EL (cell line): ENCODE measurements at regions not wholly inside any gene's neighbourhood (a gene's known extent, or its start where the extent isn't known, plus 50 kb on each side); places are given as distances from the start of the nearest gene placed in this dataset.
"Not testable (repeated sequence)": the region's sequence is repeated elsewhere in the genome, so short reads cannot be mapped to it uniquely, and the experiment has no call there.

Source experiments
- DNase-seq: peaks from one replicate; pipeline ENCODE4 v3.0.0-alpha.2; 2016

DNA sequence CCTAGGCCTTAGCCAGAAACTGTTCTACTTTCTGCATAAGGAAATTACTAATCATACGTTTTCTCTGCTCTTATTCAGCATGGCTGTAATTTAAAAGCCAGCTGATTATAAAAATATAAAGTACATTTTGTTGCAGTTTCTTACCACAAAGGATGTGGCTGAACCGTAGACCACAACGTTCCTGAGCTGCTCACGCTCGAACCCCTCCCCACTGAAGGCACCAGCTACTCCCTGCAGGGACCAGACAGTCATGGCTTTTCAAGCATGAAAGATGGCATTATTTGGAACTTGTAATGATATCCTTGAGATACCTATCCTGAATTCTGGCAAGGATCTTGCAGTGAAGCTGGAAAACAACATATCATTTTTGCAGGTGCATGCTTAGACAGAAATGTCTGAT lies 91.8 kb upstream of the DMRT1 start:
- DNase-seq: peak; percentile 40

DNA sequence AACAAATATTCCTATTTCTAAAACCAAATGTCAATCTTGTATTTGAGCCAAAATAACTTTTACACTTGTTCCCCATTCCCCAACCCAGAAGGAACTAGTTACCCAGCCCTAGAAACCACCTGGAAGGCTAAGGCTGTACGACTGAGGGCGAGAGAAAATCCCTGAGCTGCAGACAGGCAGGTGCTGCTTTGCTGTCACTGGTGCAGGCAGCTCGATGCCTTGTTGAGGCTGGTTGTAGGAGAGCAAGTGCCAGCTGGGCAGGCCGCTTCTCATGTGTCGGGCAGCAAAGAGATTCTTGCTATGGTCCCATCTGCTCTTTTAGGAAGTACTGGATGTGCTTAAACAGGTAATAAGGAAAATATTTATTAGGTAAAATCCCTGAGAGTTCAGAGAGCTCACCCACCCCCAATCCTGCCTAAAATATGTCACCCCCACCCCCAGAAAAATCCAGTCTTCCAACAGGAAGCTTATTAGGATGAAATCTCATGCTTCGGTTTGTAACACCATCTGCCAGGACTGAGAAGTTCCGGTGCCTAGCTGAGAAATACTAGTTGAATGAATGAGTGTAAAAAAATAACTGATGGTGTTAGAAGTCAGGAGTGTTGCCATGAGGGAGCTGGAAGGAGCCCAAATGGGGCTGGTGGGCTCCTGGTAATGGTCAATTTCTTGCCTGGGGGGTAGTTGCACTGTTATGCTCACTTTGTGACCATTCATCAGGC lies 91.1 kb upstream of the DMRT1 start:
- no peak for DNase-seq

DNA sequence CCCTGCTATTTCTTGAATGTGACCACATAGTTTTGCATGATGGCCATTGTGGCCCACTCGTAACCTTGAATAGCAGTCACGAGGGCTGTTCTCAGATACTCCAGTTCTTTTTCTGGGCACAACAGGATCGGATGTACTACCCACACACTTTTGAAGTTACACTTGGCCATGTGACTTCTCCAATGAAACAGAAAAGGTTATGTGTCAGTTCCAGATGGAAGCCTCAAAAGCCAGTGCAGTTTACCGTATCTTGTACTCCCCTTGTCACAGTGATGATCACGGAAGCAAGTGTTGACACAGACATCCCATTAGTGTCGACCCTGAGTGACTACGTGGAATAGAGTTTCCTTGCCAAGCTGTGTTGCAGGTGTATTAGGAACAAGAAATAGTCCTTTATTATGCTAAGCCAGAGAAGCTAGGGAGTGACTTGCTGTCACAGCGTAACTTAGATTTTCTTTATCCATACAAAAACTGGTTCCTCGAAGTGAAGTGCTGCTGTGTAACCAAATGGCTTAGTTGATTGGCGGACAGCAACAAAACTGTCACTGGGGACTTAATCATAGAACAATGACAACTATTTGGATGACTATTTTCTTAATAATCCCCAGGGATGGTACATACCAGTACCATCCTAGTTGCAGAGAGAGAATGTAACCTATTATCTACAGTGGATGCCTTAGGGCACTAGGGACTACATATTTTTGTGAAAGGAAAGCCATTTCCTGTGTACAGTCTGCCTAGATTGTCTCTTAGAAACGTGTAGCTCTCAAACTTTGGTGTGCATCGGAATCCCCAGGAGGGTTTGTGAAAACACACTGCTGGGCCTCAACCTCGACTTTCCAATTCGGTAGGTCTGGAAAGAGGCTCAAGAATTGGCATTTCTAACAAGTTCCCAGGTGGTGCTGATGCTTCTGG lies 90.1 kb upstream of the DMRT1 start:
- DNase-seq: peak; percentile 83

DNA sequence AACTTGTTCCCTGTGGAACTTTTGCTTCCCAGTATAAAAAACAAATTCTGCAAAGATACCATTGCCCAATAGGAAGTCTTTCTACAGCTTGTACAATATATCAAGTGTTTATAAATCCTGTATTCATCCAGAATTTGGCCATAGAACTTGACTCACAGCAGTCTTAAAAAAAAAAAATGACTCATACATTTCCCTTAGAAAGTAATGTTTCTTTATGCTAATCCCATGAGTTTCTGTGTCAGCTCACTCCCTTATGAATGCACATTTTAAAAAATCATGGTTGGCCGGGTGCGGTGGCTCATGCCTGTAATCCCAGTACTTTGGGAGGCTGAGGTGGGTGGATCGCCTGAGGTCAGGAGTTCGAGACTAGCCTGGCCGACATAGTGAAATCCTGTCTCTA lies 89.3 kb upstream of the DMRT1 start:
- peak; percentile 89 for DNase-seq

DNA sequence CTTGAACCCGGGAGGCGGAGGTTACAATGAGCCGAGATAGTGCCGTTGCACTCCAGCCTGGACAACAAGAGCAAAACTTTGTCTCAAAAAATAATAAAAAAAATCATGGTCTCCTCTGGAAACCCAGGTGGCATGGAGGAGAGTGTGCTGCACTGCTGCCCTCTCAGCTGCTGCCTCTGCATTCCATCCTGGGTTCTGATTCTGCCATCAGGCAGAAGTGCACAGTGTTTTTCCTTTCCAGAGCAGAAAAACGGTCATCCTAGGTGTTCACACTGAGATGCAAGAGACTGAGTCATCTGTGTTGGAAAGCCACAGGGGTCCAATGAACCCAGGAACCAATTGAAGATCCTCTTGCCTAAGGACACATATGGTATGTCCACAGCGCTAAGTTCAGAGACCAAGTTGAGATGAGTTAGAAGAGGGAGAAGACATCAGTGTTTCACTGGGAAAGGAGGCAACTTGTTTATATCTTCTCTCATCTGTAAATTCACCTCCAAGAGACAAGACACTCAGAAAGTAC lies 88.8 kb upstream of the DMRT1 start:
- DNase-seq: peak; percentile 35

DNA sequence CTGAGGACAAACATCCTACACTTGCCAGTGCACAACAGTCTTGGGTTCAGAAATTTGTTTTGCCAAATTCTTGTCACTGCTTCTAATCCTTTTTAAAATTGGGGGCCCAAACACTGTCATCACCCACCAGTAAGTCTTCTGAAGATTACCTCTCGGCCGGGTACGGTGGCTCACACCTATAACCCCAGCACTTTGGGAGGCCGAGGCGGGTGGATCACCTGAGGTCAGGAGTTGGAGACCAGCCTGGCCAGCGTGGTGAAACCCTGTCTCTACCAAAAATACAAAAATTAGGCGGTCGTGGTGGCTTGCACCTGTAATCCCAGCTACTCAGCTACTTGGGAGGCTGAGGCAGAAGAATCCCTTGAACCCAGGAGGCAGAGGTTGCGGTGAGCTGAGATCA lies 87.8 kb upstream of the DMRT1 start:
- DNase-seq: not testable (repeated sequence)

DNA sequence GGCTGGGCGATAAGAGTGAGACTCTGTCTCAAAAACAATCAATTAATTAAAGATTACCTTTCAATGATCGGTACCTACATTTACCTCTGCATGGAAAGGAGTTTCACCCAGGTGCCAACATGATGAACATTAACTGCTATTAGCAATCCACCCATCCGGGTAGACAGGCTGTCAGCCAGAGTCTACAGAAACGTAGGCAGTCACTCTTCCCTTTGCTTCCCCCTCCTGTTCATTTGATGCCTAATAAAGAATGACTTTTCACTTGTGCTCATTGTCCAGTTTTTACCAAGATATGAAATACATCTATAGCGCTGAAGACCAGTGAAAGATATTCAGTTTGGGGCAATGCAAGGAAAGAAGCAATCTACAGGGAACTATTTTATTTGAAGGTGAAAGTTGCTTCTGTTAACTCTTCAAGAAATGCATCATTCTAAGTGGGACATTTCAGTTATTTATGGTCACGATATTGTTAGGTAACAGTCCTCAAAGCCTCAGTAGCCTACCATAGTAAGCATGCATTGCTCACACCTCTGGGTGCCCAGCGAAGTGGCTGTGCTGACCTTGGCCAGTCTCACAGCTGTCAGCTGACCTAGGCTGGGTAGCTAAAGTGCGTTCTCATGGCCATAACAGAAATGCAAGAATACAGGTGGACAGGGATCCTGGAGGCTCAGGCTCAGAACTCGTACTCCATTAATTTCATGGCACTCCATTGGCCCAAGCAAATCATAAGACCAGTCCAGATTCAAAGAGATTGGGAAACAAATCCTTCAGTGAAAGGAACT lies 87.2 kb upstream of the DMRT1 start:
- DNase-seq: no peak

DNA sequence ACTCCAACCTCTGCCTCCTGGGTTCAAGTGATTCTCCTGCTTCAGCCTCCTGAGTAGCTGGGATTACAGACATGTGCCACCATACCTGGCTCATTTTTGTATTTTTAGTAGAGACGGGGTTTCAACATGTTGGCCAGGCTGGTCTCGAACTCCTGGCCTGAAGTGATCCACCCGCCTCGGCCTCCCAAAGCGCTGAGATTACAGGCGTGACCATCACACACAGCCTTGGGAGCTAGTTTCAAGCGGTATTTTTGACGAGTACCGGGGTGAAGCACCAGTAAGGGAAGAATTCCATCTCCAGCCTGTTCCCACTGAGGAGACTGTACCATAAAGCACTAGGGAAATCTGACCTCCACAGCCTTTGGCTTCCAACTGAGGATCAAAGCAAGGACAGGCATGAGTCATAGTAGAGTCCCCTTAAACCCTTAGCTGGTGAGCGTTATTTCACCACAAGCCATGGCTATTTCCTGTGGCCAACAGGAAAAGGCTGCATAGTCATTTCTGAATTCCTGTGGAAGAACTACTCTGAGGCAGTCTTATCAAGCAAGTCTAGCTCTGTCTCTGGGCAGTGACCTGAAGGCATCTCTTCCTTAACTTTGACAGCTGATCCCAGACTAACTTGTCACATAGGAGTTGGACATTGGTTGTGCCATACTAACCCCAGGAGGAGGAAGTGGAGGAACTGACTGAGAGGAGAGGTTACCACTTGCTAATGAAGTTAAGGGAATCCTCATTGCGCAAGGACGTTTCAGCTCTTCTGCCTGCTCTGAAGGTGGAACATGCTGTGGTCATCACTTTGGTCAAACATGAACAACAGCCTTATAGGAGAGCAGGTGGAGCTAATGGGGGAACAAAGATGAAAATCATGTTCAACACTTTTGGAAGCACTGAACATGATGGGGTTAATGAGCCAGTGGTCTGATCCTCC lies 85.8 kb upstream of the DMRT1 start:
- DNase-seq: peak; percentile 96

DNA sequence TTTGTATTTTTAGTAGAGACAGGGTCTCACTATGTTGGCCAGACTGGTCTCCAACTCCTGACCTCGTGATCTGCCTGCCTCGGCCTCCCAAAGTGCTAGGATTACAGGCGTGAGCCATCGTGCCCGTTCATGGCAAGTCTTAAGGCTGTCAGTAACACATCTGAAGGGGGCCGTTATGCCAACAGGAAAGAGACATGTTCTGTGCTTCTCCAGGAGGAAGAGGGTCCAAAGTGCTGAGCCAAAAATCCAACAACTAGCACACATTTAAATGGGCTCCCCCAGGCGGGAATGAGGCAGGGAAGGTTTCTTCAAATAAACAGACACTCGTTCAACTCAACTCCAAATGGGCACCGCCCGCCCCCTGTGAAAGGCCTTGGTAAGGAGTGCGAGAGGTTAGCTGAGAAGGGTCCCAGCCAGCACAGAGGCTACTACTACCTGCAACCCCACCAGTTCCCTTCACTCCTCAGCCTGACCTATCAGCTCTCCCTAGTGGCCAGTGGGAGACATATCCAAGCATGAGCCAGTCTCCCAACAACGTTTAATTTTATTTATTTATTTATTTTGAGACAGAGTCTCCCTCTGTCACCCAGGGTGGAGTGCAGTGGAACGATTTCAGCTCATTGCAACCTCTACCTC lies 84.1 kb upstream of the DMRT1 start:
- peak; percentile 71 for DNase-seq

DNA sequence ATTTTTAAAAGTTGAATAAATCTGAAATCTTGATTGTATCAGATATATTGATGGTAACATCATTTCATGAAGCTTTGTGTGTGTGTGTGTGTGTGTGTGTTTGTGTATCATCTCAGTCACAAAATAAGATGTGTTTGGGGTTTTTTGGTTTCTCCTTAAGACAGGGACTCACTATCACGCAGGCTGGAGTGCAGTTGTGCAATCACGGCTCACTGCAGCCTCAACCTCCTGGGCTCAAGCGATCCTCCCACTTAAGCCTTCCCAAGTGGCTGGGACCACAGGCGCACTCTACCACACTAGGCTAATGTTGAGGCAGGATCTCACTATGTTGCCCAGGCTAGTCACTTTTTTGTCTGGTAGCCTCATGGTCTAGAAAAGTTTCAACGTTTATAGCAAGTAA lies 83.4 kb upstream of the DMRT1 start:
- DNase-seq: no peak

DNA sequence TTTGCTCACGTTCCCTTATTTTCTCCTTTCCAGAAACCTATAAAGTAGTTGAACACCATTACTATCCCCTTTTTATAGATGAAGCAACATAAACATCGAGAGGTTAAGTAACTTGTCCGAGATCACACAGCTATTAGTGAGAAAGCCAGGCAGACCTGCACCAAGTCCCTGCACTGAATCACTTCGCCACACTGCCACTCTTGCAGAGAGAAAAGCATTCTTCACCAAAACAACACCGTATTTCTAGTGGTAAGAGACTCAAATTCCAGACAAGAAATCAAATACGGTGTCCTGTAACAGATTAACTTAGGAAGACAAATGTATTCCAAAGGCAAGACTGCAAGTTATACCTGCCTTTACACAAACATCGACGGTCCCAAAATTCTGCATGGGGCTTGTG lies 82.0 kb upstream of the DMRT1 start:
- no peak for DNase-seq

DNA sequence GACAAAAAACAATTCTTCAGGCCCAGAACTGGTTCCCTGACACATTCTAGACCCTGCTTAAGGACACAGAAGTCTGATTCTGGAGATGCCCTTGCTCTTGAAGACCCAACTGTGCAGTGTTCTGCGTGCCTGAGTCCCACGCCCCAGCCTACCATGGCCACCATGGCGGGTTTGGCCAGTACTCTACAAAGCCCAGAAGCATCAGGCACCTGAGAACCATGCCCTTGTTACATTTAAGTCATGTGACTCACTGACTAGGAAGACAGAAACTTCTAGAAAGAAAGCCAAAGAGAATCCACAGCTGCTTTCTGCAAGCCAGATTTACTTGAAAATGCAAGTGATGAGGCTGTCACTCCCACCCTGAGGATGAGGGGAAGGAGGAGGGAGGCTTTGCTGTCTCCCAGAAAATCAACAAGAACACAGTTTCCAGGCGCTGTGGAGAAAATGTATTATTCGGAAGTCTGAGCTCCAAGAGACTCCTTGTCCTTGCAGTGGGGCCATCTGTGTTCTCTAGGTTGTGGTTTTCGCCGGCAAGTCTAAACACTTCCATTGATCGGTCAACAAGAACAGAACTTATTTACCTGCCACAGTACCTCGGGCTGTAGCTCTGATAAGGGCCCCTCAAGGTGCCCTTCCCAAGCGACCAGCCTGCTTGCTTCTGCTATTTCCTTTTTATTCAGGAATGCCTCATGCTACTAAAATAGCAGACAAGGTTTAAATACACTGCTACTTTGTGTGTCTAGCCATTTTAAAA lies 81.3 kb upstream of the DMRT1 start:
- no peak for DNase-seq

DNA sequence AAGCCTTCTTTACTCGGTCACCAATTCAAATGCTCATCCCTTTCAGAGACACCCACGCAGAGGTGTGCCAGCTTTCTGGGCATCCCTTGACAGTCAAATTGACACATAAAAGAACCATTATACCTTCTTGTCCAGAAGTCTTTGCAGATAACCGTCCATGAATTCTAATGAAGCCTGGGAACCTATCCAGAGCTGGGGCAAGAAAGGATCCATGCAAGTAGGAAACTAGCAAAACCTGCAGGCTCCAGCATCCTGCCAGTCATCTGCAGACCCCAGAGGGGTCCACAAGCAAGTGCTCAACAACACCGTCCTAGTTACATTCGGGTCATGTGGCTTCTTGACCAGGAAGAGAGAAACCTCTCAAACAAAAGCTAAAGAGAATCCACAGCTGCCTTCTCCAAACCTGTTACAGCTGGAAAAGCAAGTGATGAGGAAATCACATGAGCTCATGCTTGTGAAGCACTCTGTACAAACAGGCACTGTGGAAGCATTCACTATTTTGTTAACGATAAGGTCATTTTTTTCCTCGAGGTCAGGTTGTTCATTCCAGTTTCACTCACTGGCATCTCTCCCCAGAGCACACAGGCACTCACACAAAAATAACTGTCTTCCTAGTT lies 80.2 kb upstream of the DMRT1 start:
- DNase-seq: no peak

DNA sequence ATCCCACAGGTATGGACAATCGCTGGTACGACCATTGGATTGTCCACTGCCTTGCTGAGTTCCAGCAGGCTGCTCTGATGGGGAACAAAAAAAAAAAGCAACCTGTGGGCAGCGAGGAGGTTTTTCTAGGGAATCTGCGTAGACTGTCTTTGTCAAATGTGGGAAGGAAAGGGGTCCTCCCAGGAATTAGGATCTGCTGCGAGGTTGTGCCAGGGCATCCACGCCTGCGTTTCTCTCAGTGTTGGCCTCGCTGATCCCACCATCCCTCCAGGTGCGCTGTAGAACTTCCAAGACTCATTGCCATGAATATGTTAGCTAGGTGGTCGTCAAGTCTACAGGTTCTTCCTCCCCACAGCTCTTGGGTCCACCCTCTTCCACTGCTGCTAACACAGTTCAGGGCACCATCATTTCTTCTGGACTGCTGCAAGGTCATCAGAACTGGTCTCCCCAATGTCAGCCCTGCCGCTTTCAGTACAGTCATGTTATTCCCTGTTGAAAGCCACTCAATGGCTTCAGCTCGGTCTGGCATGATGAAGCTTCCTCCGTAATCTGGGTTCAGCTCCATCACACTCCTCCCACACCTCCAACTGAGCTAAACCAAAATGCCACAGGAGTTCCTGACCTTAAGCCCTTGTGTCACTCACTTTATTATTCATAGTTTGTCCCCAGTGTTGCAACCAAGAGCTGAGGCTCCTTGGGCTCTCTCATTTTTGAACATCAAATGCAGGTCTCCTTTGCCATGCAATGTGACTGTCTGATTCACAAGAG lies 79.5 kb upstream of the DMRT1 start:
- no peak for DNase-seq

DNA sequence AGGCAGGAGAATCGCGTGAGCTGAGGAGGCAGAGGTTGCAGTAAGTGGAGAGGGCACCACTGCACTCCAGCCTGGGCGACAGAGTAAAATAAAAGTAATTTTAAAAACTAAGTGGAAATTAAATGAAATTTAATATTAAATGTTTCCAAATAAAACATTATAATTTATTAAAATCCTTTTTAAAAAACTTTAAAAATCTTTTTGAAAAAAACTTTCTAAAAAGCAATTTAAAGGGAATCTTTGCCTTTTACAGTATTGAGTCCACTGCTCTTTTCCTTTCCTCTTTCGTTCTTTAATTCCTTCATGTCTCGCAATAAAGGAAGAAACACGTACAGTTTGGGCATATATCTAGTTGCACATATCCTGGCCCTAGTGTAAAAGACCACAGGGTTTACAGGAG lies 77.8 kb upstream of the DMRT1 start:
- no peak for DNase-seq

DNA sequence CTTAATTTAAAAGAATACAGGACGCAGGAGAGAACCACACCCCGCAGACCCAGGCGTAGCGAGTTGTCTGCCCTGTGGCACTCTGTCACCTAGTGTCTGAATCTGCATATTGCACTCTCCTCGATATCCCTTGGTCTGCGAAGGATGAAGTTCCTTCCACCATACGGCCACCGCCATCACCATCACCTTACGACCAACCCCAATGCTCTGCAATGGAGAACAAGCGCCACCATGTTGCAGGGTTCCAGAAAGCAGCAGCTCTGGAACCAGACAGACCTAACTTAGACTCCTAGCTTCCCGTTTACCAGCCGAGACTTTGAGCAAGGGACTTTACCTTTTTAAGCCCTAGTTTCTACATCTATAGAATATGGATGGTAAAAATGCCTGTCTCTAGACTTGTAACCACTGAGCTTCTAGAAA lies 77.4 kb upstream of the DMRT1 start:
- DNase-seq: peak; percentile 65

DNA sequence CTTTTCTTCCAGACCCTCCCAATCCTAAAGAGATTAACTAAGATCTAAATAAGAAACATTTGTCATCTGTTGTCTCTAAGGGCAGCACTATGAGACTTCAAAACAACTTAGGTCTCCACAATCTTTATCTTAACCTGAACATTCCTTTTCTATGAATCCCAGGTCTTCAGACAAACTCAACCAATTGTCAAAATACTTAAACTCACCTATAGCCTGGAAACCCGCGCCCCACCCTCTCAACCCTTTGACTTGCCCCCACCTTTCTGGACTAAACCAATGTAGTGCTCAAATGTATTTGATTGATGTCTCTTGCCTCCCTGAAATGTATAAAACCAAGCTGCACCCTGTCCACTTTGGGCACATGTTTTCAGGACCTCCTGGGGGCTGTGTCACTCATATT lies 76.5 kb upstream of the DMRT1 start:
- DNase-seq: no peak

DNA sequence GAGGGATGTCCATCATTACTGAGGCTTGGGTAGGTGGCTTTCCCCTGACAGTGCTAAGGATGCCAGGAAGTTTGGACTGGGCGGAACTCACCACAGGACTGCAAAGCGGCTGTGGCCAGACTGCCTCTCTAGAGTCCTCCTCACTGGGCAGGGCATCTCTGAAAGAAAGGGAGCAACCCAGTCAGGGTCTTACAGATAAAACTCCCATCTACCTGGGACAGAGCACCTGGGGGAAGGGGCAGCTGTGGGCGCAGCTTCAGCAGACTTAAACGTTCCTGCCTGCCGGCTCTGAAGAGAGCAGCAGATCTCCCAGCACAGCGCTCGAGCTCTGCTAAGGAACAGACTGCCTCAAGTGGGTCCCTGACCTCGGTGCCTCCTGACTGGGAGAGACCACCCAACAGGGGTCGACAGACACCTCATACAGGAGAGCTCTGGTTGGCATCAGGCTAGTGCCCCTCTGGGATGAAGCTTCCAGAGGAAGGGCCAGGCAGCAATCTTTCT lies 74.4 kb upstream of the DMRT1 start:
- DNase-seq: not testable (repeated sequence)

DNA sequence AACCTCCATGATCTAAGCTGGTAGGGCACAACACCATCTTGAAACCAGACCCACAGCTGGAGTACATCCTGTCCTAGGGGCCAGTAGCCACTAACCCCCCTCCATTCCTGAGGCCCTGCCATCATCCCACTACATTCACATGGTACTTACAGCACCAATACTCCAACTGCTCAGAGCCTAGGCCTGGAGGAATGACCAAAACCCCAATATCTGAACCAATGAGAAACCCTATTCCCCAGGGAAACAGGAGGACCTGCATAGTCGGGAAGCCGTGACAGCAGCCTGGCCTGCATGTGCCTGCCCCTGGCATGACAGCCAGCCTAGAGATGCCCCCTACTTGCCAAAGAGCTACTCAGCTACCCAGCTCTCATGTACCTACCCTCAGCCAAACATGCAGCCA lies 65.4 kb upstream of the DMRT1 start:
- no peak for DNase-seq
